Stomach smooth muscle (tissue), 2 donors: ENCODE measurements at regions not wholly inside any gene's neighbourhood (a gene's known extent, or its start where the extent isn't known, plus 50 kb on each side); places are given as distances from the start of the nearest gene placed in this dataset.

ENCODE experiments used
- H3K27ac ChIP-seq: one replicate; pipeline ENCODE4 v1.7.0; 2013; ENCODE audit warnings: mild to moderate bottlenecking, low read length, inconsistent platforms
- H3K27me3 ChIP-seq, 2 donors: one replicate each; pipeline ENCODE4 v1.7.0; 2013; ENCODE audit warnings: low read length in 2 of 2; ENCODE audit not compliant: insufficient read depth in 2 of 2, control insufficient read depth in 1 of 2
- H3K36me3 ChIP-seq, 2 donors: one replicate each; pipeline ENCODE4 v1.7.0; 2013; ENCODE audit warnings: low read length in 2 of 2; ENCODE audit not compliant: control insufficient read depth in 2 of 2, insufficient read depth in 2 of 2
- H3K4me1 ChIP-seq: one replicate; pipeline ENCODE4 v1.7.0; 2013; ENCODE audit warnings: low read length; ENCODE audit not compliant: control insufficient read depth, insufficient read depth
- H3K4me3 ChIP-seq, 2 donors: one replicate each; pipeline ENCODE4 v1.7.0; 2013; ENCODE audit warnings: low read length in 2 of 2
- H3K9ac ChIP-seq, 2 donors: one replicate each; pipeline ENCODE4 v1.7.0; 2013; ENCODE audit warnings: low read length in 2 of 2, mild to moderate bottlenecking in 1 of 2
- H3K9me3 ChIP-seq, 2 donors: one replicate each; pipeline ENCODE4 v1.7.0; 2013; ENCODE audit warnings: low read length in 2 of 2; ENCODE audit not compliant: control insufficient read depth in 2 of 2
- donor health status: healthy.
- donor health status: Pancreatic carcinoma.

DNA sequence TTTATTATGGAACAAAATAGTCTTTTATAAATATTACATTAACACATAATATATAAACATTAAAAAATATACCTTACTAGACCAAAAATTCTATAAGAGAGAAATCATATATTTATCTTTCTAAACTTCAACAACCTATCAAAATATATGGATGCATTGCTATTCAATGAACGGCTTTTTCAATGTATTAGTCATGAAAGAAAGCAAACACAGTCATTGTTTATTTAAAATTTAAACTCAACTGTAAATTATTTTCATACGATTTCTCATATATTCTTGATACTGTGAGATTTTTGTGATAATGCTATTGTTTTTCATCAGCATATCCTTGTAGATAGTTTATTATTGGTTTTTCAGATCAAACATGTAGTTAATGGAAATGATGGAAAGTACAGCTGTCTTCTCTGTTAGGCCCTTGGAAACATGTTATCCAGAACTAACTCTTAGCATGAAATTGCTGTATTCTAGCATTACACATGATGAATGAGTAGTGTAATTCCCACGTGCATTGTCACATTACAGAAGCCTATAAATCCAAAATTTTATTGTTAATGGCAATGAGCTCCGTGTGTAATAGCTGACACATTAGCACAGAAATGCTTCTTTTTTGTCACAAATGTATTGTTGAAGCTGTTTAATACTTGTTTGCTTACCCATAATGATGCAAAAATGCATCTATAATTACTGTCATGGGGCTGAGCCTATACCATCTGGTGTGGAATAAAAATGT, 1639.9 kb downstream of the SLITRK5 start:
- Histone ChIP-seq H3K4me3 (no peak overlapping the region), H3K9ac (no peak overlapping the region), H3K27ac (no peak overlapping the region), H3K9me3 (no peaks in the 10 kb centered on the region), H3K4me1 (no peaks in the 10 kb centered on the region), H3K27me3 (no peaks in the 10 kb centered on the region), H3K36me3 (no peaks in the 10 kb centered on the region)

DNA sequence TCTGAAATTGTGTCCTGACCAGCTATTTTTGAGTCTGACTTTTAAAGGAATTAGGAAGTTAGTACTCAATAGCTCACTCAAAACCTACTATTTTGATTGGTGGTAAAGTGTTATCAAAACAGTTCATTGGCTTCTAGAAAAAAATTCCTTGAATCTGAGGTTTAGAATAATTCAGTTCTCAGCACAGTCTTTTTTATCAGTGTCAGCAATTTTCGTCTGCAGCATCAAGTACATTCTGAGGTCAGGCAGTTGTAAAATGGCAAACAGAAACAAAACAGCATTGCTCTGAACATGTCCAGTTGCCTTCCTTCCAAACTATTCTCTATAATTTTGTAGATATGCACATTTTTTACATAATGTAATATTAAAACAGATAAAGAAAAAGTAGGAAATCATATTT, 1644.1 kb downstream of the SLITRK5 start:
- Histone ChIP-seq H3K4me1 (no peaks in the 10 kb centered on the region), H3K4me3 (no peak overlapping the region), H3K27ac (no peak overlapping the region), H3K9me3 (no peaks in the 10 kb centered on the region), H3K9ac (no peak overlapping the region), H3K27me3 (no peaks in the 10 kb centered on the region), H3K36me3 (no peaks in the 10 kb centered on the region)

DNA sequence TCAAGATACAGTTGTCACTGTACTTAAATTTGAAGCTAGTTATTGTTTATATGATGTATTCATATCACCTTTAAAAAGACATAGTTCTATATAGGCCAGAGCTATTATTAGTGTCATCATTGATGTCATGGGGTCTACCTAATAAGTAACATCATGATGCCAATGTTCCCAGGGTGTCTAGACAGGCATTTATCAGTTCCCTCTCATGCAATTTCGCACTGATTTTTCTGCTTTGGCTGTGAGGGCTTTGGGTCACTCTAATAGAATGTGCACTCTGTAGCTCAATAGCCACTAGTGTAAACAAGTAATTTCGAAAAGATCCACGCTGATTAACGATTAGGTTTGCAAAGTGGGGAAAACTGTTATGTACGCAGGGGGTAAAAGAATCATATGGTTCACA, 1651.3 kb downstream of the SLITRK5 start:
- no peak overlapping the region for H3K27ac ChIP-seq
- H3K27me3 ChIP-seq = no peaks in the 10 kb centered on the region
- H3K9me3 ChIP-seq = no peaks in the 10 kb centered on the region
- H3K36me3 ChIP-seq = no peaks in the 10 kb centered on the region
- no peak overlapping the region for H3K9ac ChIP-seq
- H3K4me3 ChIP-seq = no peak overlapping the region
- no peaks in the 10 kb centered on the region for H3K4me1 ChIP-seq

DNA sequence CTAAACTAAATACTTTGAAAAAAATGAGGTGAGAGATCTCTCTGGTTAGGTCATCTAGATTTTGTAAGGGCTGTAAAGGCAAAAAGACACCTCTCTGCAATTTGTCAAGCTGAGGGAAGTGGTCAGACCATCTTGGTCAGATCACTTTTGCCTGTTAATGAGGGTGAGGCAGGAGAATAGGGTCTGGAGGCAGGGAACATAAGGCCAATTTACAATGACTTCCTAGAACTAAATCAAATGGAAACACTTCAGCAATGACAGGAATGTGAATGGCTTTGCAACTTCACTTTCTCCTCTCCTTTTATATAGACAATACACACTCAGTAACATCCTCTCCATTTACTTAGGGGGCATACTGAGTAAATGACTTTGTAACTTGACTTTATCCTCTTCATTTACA, 1653.4 kb downstream of the SLITRK5 start:
- Histone ChIP-seq H3K9ac (no peak overlapping the region), H3K27me3 (no peaks in the 10 kb centered on the region), H3K4me3 (no peak overlapping the region), H3K36me3 (no peaks in the 10 kb centered on the region), H3K4me1 (no peaks in the 10 kb centered on the region), H3K27ac (no peak overlapping the region), H3K9me3 (no peaks in the 10 kb centered on the region)

DNA sequence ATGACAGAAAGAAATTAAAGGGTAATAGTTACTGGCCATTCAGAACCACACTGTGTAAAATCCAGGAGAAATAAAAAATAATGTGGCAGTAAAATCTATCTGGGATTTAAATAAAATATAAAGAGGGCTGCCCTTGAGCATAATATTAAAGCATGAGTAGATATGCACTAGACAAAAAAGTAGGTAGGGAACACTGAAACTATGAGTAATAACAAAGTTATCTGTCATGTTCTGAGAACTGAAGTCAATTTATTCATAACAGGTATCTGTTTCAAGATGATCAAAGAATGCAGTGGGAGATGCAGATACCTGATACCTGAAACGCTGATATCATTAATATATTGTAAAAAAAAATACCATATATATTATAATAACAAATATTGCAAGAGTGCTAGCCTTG, 1672.0 kb downstream of the SLITRK5 start:
- Histone ChIP-seq H3K9ac (no peak overlapping the region), H3K4me1 (no peaks in the 10 kb centered on the region), H3K27me3 (no peaks in the 10 kb centered on the region), H3K9me3 (no peaks in the 10 kb centered on the region), H3K4me3 (no peak overlapping the region), H3K27ac (no peak overlapping the region), H3K36me3 (no peaks in the 10 kb centered on the region)

DNA sequence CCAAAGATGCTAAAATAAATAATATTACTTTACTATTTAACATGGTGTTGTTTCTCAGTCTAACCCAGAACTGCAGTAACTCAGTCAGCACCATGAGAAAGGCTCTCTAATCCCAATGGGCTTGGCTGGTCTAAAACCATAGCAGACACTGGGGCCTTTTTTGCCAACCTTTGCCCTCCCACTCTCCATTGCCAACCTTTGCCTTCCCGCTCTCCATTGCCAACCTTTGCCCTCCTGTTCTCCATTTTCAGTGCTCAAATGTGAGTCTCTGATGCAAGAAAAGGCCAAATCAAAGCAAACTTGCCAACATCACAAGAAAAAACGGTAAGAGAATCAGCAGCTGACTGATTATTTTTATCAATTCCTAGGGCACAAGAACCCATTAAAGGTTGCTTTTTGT, 1681.2 kb downstream of the SLITRK5 start:
- Histone ChIP-seq H3K9ac (no peak overlapping the region), H3K36me3 (no peaks in the 10 kb centered on the region), H3K4me1 (no peaks in the 10 kb centered on the region), H3K27ac (no peak overlapping the region), H3K27me3 (no peaks in the 10 kb centered on the region), H3K9me3 (no peaks in the 10 kb centered on the region), H3K4me3 (no peak overlapping the region)

DNA sequence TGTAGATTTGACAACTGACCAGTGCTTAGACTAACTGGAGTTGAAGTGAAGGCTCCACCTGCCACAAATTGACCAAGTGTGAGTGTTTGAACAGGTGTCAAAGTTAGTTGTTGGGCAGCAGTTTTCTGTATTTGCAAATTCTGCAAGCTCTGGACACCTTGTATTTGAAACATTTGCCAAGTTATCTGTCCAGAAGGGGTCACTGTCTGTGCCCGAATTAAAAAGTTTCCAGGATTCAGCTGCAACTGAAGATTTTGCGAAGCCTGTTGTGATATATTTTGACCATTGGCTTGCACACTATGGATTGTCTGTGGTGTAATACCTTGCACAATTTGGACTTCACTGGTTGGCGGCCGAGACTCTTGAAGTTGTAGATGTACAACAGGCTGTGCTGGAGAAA, 1690.7 kb downstream of the SLITRK5 start:
- H3K9ac ChIP-seq = no peak overlapping the region
- no peaks in the 10 kb centered on the region for H3K4me1 ChIP-seq
- H3K4me3 ChIP-seq = no peak overlapping the region
- no peaks in the 10 kb centered on the region for H3K27me3 ChIP-seq
- H3K9me3 ChIP-seq = no peaks in the 10 kb centered on the region
- H3K36me3 ChIP-seq = no peaks in the 10 kb centered on the region
- H3K27ac ChIP-seq = no peak overlapping the region

DNA sequence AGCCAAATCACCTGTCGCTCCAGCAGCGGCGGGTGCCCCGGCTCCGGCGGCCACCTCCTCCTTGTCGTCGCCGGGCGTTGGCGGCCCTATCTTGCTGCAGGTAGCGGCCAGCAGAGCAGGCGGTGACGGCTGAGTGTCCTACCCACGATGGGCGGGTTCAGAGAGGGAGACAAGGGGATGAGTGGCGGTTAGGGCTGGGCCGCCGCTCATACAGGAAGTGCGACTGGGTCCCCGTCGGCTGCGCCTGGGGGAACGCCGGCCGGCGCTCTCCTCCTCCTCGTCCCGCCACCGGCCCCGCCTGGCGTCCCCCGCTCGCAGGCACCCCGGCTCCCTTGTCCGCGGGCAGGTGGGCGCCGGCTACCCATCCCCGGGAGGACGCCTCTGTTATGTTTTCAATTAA, 1692.0 kb downstream of the SLITRK5 start:
- Histone ChIP-seq H3K4me3 (no peak overlapping the region), H3K4me1 (no peaks in the 10 kb centered on the region), H3K9ac (no peak overlapping the region), H3K36me3 (no peaks in the 10 kb centered on the region), H3K27me3 (no peaks in the 10 kb centered on the region), H3K27ac (no peak overlapping the region), H3K9me3 (no peaks in the 10 kb centered on the region)

DNA sequence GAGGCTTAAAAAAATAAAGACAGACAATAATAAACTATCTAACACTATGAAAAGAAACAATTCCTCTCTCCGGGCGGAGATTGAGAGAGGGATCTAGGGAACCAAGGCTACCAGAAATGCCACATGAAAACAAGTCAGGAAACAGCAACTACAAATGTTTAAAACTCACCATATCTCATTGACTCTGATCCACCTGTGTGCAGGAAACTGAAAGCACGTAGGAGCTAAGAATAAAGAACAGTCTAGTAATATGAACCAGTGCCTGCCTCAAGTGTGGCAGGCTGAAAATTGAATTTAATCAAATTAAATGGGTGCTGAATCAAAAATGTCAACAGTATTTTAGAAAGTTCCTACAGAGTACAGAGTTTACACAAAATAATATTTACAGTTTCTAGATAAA, 1701.0 kb downstream of the SLITRK5 start:
- Histone ChIP-seq H3K4me1 (peaks cover 3% of the 10 kb centered on the region), H3K4me3 (no peak overlapping the region), H3K36me3 (no peaks in the 10 kb centered on the region), H3K27me3 (no peaks in the 10 kb centered on the region), H3K9ac (no peak overlapping the region), H3K9me3 (no peaks in the 10 kb centered on the region), H3K27ac (no peak overlapping the region)

DNA sequence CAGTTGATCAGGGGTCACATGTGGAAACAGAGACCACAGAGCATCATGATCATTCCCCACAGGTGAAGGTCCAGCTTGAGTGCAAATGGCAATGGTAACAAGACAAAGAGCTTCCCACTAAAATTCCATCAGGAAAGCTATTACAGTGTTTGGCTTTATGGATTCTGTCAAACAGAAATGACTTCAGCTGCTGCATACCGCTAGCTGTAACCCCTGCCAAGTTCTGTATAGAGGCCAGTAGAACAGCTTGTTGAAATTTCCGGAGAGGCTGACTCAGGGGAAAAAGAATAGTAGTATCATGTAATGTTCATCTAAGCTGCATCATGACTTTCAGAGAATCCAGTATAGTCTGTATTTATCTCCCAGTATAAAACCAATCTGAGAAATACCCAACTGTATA, 1704.7 kb downstream of the SLITRK5 start:
- H3K27me3 ChIP-seq = no peaks in the 10 kb centered on the region
- no peak overlapping the region for H3K9ac ChIP-seq
- H3K9me3 ChIP-seq = no peaks in the 10 kb centered on the region
- H3K4me3 ChIP-seq = no peak overlapping the region
- H3K36me3 ChIP-seq = no peaks in the 10 kb centered on the region
- no peak overlapping the region for H3K27ac ChIP-seq
- peaks cover 3% of the 10 kb centered on the region for H3K4me1 ChIP-seq

DNA sequence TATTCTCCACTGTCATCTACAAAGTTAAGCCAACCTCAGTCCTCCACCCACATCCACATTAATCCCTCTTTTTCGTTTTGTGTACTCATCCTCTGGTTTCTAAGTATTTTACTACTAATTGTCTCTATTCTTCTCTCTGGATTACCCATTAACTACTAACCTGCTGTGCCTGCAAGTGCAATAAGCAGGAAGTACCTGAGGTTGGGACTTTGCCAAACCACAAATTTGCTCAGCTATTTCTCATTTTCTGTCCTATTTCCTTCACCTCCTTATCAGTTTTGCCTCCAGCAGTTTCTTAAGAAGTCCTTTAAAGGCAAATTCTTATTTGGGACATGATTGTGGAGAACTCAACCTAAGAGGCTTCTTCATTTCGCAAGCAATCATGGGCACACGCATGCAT, 1708.9 kb downstream of the SLITRK5 start:
- H3K4me3 ChIP-seq = no peak overlapping the region
- no peak overlapping the region for H3K9ac ChIP-seq
- H3K27me3 ChIP-seq = no peaks in the 10 kb centered on the region
- no peaks in the 10 kb centered on the region for H3K9me3 ChIP-seq
- H3K36me3 ChIP-seq = no peaks in the 10 kb centered on the region
- H3K4me1 ChIP-seq = peaks cover 3% of the 10 kb centered on the region
- no peak overlapping the region for H3K27ac ChIP-seq
